ENCODE measurements at regions not wholly inside any gene's neighbourhood (a gene's known extent, or its start where the extent isn't known, plus 50 kb on each side); places are given as distances from the start of the nearest gene placed in this dataset.

- Mint-ChIP-seq H3K36me3 (ENCODE audit: low read depth) (peaks cover 2% of the 10 kb centered on the region), H3K27ac (ENCODE audit: unreplicated experiment) (no peak overlapping the region), H3K4me3 (ENCODE audit: unreplicated experiment) (no peak overlapping the region), H3K4me1 (ENCODE audit: low read depth) (no peaks in the 10 kb centered on the region), H3K27me3 (ENCODE audit: low read depth) (no peaks in the 10 kb centered on the region), H3K9me3 (ENCODE audit: low read depth) (peaks cover 19% of the 10 kb centered on the region)
- no peak for TF ChIP-seq CTCF (IDR thresholded peaks at IDR 0.05)
- no peak for DNase-seq (ENCODE audit: low spot score)
Observed at GRCh38 chr5:30698217-30698616, 495.3 kb upstream of the CDH6 start.

GRCh38 chr5:30693326-30693725 lies 500.2 kb upstream of the CDH6 start:
- DNase-seq (ENCODE audit: low spot score): no peak
- H3K27me3 Mint-ChIP-seq (ENCODE audit: low read depth): no peaks in the 10 kb centered on the region
- H3K9me3 Mint-ChIP-seq (ENCODE audit: low read depth): peaks cover 5% of the 10 kb centered on the region

GRCh38 chr5:30690931-30691330 lies 502.6 kb upstream of the CDH6 start:
- Mint-ChIP-seq H3K27ac (ENCODE audit: unreplicated experiment) (no peak overlapping the region), H3K4me3 (ENCODE audit: unreplicated experiment) (no peak overlapping the region), H3K9me3 (ENCODE audit: low read depth) (no peaks in the 10 kb centered on the region), H3K4me1 (ENCODE audit: low read depth) (no peaks in the 10 kb centered on the region), H3K36me3 (ENCODE audit: low read depth) (peaks cover 4% of the 10 kb centered on the region), H3K27me3 (ENCODE audit: low read depth) (no peaks in the 10 kb centered on the region)
- DNase-seq (ENCODE audit: low spot score): no peak
- no peak for TF ChIP-seq CTCF (IDR thresholded peaks at IDR 0.05)

More at GRCh38 chr5:30693326-30693725, 500.2 kb upstream of the CDH6 start:
- peaks cover 4% of the 10 kb centered on the region for H3K36me3 Mint-ChIP-seq (ENCODE audit: low read depth)
- H3K4me1 Mint-ChIP-seq (ENCODE audit: low read depth): no peaks in the 10 kb centered on the region
- no peak overlapping the region for H3K27ac Mint-ChIP-seq (ENCODE audit: unreplicated experiment)
- H3K4me3 Mint-ChIP-seq (ENCODE audit: unreplicated experiment): no peak overlapping the region
- TF ChIP-seq CTCF (IDR thresholded peaks at IDR 0.05): no peak

- Mint-ChIP-seq H3K27ac (ENCODE audit: unreplicated experiment) (no peak overlapping the region), H3K4me1 (ENCODE audit: low read depth) (no peaks in the 10 kb centered on the region), H3K36me3 (ENCODE audit: low read depth) (peaks cover 4% of the 10 kb centered on the region), H3K4me3 (ENCODE audit: unreplicated experiment) (no peak overlapping the region), H3K9me3 (ENCODE audit: low read depth) (no peaks in the 10 kb centered on the region), H3K27me3 (ENCODE audit: low read depth) (no peaks in the 10 kb centered on the region)
- no peak for DNase-seq (ENCODE audit: low spot score)
- no peak for TF ChIP-seq CTCF (IDR thresholded peaks at IDR 0.05)
Observed at GRCh38 chr5:30687461-30687860, 506.0 kb upstream of the CDH6 start.

- no peaks in the 10 kb centered on the region for H3K27me3 Mint-ChIP-seq (ENCODE audit: low read depth)
- no peaks in the 10 kb centered on the region for H3K4me1 Mint-ChIP-seq (ENCODE audit: low read depth)
- no peaks in the 10 kb centered on the region for H3K9me3 Mint-ChIP-seq (ENCODE audit: low read depth)
- no peak for DNase-seq (ENCODE audit: low spot score)
- peaks cover 4% of the 10 kb centered on the region for H3K36me3 Mint-ChIP-seq (ENCODE audit: low read depth)
- no peak overlapping the region for H3K27ac Mint-ChIP-seq (ENCODE audit: unreplicated experiment)
- no peak overlapping the region for H3K4me3 Mint-ChIP-seq (ENCODE audit: unreplicated experiment)
- TF ChIP-seq CTCF (IDR thresholded peaks at IDR 0.05): no peak
Observed at GRCh38 chr5:30686530-30686929, 507.0 kb upstream of the CDH6 start.
